ENCODE measurements at regions not wholly inside any gene's neighbourhood (a gene's known extent, or its start where the extent isn't known, plus 50 kb on each side); places are given as distances from the start of the nearest gene placed in this dataset.

- no peak for DNase-seq
Measured at GRCh38 chrX:42725196-42725595, 52.8 kb downstream of the PPP1R2C start.

- DNase-seq: no peak
Measured at GRCh38 chrX:42720209-42720608, 57.8 kb downstream of the PPP1R2C start.

- DNase-seq: no peak
Measured at GRCh38 chrX:42715701-42716262, 62.2 kb downstream of the PPP1R2C start.

GRCh38 chrX:42714981-42715700, 62.8 kb downstream of the PPP1R2C start:
- DNase-seq: peak; percentile 1 to 61

GRCh38 chrX:42710452-42710851, 67.5 kb downstream of the PPP1R2C start:
- no peak for DNase-seq

GRCh38 chrX:42708222-42708621, 69.7 kb downstream of the PPP1R2C start:
- DNase-seq: no peak

GRCh38 chrX:42707742-42708141, 70.2 kb downstream of the PPP1R2C start:
- no peak for DNase-seq

- DNase-seq: no peak
Measured at GRCh38 chrX:42704454-42704853, 73.5 kb downstream of the PPP1R2C start.

GRCh38 chrX:42697544-42697943, 80.4 kb downstream of the PPP1R2C start:
- no peak for DNase-seq

- DNase-seq: no peak
Measured at GRCh38 chrX:42696536-42697124, 81.3 kb downstream of the PPP1R2C start.

- no peak for DNase-seq
Measured at GRCh38 chrX:42695800-42696358, 82.1 kb downstream of the PPP1R2C start.

- no peak for DNase-seq
Measured at GRCh38 chrX:42694260-42694815, 83.6 kb downstream of the PPP1R2C start.

- DNase-seq: no peak
Measured at GRCh38 chrX:42691196-42691595, 86.8 kb downstream of the PPP1R2C start.

- DNase-seq: no peak
Measured at GRCh38 chrX:42686706-42687105, 91.3 kb downstream of the PPP1R2C start.

GRCh38 chrX:42686296-42686695, 91.7 kb downstream of the PPP1R2C start:
- DNase-seq: no peak

- DNase-seq: no peak
Measured at GRCh38 chrX:42684065-42684464, 93.9 kb downstream of the PPP1R2C start.

- no peak for DNase-seq
Measured at GRCh38 chrX:42680666-42681065, 97.3 kb downstream of the PPP1R2C start.

- DNase-seq: peak; percentile 0 to 26
Measured at GRCh38 chrX:42678133-42678532, 99.8 kb downstream of the PPP1R2C start.

GRCh38 chrX:42673301-42673810, 104.6 kb downstream of the PPP1R2C start:
- no peak for DNase-seq

- DNase-seq: no peak
Measured at GRCh38 chrX:42664680-42665079, 113.3 kb downstream of the PPP1R2C start.

- DNase-seq: no peak
Measured at GRCh38 chrX:42628471-42628870, 149.5 kb downstream of the PPP1R2C start.

- DNase-seq: no peak
Measured at GRCh38 chrX:42627891-42628290, 150.1 kb downstream of the PPP1R2C start.

GRCh38 chrX:42624524-42624923, 153.4 kb downstream of the PPP1R2C start:
- DNase-seq: no peak

- DNase-seq: no peak
Measured at GRCh38 chrX:42619068-42619467, 158.9 kb downstream of the PPP1R2C start.
